ENCODE measurements at regions not wholly inside any gene's neighbourhood (a gene's known extent, or its start where the extent isn't known, plus 50 kb on each side); places are given as distances from the start of the nearest gene placed in this dataset.

- DNase-seq (ENCODE audit: low read depth in 2 of 2): no peak
These were observed 51.6 kb upstream of the PRDM8 start for GRCh38 chr4:80145739-80146138.

DNA sequence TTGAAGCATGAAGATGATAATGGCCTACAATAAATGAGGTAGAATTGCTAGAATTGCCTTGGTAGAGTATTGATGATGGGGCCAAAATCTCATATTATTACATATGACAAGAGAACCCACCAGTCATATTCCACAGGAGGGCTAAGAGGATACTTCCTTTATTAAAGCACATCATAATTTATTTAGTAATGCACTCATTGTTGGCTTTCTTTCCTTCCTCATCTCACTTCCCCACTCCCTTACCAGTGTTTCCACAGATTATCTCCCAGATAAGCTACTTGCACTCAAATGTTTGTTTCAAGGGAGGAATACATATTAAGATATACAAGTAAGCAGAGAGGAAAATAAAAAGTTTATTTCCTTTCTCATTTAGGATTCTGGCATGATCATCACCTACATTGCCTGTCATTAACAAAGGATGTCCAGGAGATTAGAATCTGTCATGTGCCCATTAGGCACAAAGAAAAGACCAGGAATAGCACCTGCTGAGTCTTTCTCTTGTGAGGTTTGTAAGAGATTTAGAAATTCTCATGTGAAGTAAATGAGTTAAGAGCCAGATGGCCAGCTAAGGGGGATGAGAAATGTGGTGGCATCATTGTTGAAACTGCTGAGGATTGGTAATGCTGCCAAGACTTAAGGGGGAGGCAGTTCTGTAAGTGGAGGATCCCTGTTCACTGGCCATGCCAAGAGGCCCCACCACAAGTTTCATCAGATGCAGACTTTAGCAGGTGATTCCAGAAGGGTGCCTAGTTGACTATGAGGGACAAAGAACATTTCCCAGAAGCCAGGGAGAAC, 52.4 kb upstream of the PRDM8 start:
- DNase-seq (ENCODE audit: low read depth in 2 of 2): no peak

DNA sequence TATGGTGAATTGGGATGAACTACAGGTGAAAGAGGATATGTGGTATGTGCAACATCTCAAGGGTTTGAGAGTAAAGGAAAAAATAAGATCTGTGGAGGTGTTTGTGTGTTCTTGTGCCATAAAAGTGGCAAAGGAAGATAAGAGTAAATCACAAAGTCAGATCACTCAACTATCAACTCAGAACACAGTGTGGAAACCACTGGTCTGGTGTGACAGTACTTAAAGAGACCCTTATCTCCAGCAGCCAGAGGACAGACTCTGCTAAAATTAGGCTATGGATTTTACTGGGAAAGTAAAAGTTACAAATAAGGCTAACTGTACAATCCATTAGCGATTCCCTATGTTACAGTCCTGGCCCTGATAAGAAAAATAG, 54.0 kb upstream of the PRDM8 start:
- DNase-seq (ENCODE audit: low read depth in 2 of 2): no peak

DNA sequence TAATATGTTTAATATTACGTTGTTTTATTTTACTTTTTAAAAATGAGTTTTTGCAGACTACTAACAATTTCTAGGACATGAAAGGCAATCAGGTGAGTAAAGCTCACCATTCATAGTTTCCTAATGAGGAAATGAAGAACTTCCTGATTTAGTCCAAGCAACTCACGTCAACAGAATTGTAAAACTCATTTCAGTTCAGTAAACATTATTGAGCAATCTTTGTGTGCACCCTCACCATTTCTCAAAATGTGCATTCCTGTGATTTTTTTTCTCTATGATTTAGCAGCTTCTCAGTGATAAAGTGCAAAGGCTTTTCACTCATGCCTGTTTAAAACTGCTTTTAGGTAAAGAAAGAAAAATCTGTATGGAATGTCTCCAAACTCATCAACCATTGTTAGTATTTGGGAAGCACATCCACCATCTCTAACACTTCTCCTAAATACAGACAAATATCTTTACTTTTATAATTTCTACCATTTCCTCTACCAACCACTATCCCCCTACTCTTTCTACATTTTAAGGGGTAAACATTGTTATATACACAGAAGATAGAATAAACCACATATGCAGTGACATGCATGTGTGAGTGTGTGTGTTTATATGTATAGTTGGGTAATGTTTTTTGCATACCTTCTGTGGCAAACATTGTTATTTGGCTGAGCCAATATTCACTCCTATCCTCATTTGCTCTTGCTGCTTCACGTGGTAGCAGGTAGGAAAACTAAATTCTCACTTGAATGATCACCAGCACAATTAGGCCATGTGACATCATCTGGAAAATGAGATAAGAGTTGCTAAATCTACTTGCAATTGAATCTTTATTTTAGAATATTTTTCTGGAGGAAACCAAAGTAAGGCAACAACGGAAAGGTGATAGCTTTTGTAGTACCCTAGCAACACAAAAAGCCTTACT, 54.7 kb upstream of the PRDM8 start:
- no peak for DNase-seq (ENCODE audit: low read depth in 2 of 2)

DNA sequence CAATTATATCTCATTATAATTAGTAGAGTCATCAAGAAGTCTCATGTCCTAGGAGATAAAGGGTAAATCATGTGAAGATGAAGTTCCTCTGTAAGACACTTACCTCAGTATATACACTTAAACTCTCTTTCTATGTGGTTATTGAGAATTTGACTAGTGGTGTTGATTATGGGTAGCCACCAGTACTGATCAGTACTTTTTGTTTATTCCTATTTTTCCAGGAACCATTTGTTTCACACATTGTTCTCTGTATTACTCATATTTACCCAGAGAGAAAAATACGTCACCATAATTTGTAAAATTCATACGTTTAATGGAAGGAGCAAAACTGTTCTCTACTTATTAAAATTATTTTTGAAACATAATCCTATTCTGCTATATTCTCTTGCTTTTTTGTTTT, 55.8 kb upstream of the PRDM8 start:
- no peak for DNase-seq (ENCODE audit: low read depth in 2 of 2)

DNA sequence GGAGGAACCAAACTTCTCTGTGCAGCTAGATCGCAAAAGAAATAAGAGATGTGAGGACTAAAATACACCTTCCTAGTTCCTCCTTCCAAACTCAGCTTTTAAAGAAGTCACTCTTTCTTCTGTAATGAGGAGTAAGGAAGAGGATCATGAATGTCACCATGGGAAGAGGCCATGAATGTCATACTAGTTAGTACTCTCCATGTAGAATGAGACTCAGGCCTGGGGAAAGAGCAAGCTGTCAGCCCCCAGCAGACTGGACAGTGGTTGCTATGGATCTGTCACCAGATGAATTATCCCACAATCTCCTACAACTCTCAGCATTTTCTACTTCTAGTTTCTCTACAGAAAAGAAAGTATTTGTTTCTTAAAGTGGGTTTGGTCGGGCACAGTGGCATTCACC, 57.1 kb upstream of the PRDM8 start:
- DNase-seq (ENCODE audit: low read depth in 2 of 2): no peak

GRCh38 chr4:80139671-80140070, 57.6 kb upstream of the PRDM8 start:
- DNase-seq (ENCODE audit: low read depth in 2 of 2): no peak

GRCh38 chr4:80138551-80139538, 58.5 kb upstream of the PRDM8 start:
- DNase-seq (ENCODE audit: low read depth in 2 of 2): peak; percentile 14 to 29

DNA sequence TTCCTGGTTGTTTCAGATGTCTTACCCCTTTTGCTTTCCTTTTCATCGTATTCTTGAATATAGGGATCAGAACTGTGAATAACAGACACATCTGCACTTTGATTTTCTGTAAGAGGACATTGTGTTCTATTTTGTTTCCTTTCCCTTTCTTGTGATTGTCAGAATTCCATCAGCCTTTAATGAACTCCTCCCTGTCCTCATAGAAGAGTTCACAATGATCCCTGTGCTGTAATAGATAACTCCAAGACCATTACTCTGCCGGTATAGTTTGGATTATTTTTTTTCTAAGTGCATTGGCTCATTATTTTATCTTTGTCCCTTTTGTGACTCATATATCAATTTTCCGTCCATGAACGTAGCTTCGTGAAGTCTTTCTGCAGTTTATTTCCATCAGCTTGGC, 59.7 kb upstream of the PRDM8 start:
- DNase-seq (ENCODE audit: low read depth in 2 of 2): no peak

GRCh38 chr4:80136270-80136669, 61.0 kb upstream of the PRDM8 start:
- no peak for DNase-seq (ENCODE audit: low read depth in 2 of 2)

DNA sequence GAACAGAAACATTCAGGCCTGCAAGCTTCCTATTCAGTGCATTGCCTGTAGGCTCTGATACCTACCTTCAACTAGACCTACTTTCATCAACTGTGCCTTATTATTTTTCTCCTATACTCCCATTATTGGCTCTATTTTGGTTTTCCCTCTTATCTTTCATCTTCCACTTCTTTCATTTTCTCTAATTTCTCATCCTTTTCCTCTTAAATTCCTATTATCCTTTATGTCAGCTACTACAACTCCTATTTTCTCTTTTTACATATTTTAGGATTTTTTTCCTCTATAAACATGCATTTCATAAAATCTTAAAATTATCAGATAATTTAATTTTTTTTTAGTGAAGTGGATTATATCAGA, 61.6 kb upstream of the PRDM8 start:
- DNase-seq (ENCODE audit: low read depth in 2 of 2): no peak

GRCh38 chr4:80134936-80135701, 62.1 kb upstream of the ANTXR2 start:
- no peak for DNase-seq (ENCODE audit: low read depth in 2 of 2)

DNA sequence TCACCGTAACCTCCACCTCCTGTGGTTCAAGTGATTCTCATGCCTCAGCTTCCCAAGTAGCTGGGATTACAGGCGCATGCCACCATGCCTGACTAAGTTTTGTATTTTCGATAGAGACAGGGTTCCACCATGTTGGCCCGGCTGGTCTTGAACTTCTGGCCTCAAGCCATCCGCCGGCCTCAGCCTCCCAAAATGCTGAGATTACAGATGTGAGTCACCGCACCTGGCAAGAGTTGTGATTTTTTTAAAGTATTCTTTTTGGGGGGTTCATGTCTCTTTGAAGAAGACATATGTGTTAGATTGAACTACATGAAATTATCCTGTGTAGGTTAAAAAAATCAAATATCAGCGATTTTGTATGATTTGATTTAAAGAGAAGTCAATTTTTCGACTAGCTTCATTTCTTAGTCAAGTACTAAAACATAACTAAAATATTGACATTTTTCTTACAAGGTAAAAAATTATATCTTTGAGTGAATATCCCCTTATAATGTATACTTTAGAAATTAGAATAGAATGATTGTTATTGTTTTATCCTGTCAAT, 60.3 kb upstream of the ANTXR2 start:
- DNase-seq (ENCODE audit: low read depth in 2 of 2): no peak

DNA sequence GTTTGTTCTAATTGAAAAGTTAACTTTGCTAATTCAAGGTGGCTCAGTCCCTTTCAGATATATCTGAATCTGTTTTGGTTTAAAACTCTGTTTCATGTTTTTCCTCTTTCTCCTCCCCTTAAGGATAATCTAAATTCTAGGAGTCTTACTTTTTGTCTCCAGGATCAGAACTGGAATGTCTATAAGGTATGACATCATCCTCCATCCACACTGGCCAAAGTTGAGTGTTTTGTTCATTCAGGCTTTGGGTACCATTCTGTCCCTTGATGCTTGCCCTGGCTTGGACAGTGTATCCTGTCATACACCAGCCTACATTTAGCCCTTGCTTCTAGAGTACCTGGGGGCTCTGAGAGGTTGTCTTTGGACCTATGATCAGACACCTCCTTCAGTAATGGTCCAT, 56.8 kb upstream of the ANTXR2 start:
- DNase-seq (ENCODE audit: low read depth in 2 of 2): no peak

DNA sequence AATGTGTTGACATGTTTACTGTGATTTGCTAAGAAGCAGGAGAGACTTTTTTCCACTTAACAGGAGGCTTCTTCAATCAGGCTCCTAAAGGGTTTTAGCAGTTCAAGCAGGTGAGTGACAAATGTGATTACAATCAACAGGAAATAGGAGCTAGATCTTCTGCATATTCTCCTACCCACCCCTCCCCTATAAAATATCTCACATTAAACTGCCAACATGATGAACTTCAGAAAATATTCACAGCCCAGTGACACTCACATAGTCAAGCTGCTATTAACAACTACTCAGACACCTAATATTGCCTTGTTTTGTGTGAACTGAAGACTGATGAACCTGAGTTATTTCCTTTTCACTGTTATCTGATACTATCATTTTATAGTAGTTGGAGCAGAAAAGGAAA, 55.9 kb upstream of the ANTXR2 start:
- DNase-seq (ENCODE audit: low read depth in 2 of 2): no peak

- DNase-seq (ENCODE audit: low read depth in 2 of 2): no peak
These were observed 54.9 kb upstream of the ANTXR2 start for GRCh38 chr4:80127870-80128419.

GRCh38 chr4:80126435-80126834, 53.4 kb upstream of the ANTXR2 start:
- DNase-seq (ENCODE audit: low read depth in 2 of 2): no peak

DNA sequence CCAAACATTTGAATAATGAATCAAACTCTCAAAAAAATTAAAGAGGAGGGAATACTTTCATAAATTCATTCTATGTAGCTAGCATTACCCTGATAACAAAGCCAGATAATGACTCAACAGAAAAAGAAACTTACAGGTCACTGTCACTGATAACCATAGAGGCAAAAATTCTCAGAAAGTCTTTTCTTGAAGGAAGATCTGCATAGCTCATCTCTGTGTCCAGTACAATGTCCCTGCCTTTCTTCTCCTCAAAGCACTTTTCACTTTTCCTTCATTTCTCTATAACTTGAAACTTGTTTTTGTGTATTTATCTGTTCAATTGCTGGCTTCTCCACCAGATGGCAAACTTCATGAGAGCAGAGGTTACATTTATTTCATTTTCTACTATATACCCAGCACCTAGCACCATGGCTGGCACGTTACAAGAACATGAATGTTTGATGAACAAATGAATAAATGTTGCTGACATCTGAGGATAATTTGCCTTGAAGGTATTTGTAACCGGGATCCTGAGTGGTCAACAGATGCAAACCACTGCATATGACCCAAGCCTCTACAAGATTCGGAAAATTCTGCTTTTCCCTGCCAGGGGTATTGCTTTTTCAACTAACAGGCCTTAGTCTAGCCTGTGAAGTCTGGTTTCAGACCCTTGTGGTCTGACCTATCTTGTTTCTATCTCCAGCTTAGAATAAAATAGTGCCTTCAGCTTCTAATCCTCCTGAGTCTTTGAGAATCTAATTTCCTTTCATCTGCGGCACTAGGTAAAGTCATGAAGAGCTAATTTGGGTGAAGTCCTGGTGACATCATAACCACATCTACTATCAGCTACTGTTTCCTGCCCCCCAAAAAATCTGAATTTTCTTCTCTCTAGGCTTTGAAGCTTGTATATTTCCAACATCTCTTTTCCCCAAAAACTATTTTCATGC, 52.5 kb upstream of the ANTXR2 start:
- DNase-seq (ENCODE audit: low read depth in 2 of 2): peak in 1 of 2 experiments; percentile 1
